AG09309 (cell line): ENCODE measurements at regions not wholly inside any gene's neighbourhood (a gene's known extent, or its start where the extent isn't known, plus 50 kb on each side); places are given as distances from the start of the nearest gene placed in this dataset.

ENCODE experiments used
- DNase-seq: peaks from one replicate; pipeline ENCODE4 v3.0.0-alpha.2; 2010; ENCODE audit warnings: low read depth
- H3K4me3 ChIP-seq: 2 replicates; pipeline ENCODE4 v1.5.1; 2011; ENCODE audit warnings: mild to moderate bottlenecking, low read depth, low read length, moderate library complexity; ENCODE audit not compliant: control insufficient read depth
- TF ChIP-seq, protein P1 (sequence below): IDR thresholded peaks from 2 replicates; pipeline ENCODE4 v1.5.1; 2011; ENCODE audit warnings: mild to moderate bottlenecking, low read depth, low read length, inconsistent platforms; ENCODE audit not compliant: insufficient read depth, control insufficient read depth; ENCODE audit errors: missing control alignments

DNA sequence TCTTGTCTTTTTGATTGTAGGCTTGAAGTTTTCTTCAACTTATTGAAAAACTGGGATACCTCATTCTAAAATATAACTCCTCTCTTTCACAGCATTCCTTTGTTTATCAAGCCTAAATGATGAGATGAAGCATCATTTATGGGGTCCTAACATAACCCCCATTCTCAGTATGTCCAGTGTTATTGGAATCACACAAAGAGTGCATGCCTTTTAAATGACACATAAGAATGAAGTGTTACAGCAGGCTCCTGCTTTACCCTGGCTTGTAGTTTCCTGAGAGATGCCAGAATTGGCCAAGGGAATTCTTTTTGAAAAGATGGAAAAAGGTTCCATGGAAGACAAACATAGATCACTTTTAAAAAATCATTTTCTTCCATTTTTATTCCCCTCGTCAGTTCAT lies 502.4 kb downstream of the BCKDHB start:
- no peak for DNase-seq
- TF ChIP-seq, protein P1, sequence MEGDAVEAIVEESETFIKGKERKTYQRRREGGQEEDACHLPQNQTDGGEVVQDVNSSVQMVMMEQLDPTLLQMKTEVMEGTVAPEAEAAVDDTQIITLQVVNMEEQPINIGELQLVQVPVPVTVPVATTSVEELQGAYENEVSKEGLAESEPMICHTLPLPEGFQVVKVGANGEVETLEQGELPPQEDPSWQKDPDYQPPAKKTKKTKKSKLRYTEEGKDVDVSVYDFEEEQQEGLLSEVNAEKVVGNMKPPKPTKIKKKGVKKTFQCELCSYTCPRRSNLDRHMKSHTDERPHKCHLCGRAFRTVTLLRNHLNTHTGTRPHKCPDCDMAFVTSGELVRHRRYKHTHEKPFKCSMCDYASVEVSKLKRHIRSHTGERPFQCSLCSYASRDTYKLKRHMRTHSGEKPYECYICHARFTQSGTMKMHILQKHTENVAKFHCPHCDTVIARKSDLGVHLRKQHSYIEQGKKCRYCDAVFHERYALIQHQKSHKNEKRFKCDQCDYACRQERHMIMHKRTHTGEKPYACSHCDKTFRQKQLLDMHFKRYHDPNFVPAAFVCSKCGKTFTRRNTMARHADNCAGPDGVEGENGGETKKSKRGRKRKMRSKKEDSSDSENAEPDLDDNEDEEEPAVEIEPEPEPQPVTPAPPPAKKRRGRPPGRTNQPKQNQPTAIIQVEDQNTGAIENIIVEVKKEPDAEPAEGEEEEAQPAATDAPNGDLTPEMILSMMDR: no peak
- no peak overlapping the region for H3K4me3 ChIP-seq

DNA sequence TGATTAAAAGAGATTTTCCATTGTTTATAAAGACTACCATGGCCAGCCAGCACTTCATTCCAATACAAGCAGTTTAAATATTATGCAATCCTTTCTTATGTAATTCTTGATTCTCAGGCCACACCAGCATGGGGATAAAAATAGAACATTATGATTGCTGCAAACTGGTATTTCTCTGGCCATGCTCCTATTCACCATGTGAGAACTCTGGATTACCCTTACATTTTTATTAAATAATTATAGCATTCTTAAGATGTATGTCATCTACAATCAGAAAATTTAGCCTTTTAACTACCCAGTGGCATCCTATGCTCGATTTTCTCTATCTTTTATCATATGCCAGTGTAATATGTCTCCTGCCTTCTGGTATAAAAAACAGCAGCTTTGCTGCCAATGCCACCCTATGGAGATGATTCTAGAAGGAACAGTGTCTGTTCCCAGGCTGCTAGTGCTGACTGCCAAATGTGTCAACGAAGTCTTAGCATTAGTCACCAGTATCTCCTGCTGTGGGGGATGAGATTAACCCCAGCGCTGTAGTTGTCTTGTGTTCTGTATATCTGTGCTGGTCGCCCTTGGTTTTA lies 501.4 kb downstream of the BCKDHB start:
- no peak overlapping the region for H3K4me3 ChIP-seq
- TF ChIP-seq, protein P1: no peak
- peak; percentile 91 for DNase-seq

DNA sequence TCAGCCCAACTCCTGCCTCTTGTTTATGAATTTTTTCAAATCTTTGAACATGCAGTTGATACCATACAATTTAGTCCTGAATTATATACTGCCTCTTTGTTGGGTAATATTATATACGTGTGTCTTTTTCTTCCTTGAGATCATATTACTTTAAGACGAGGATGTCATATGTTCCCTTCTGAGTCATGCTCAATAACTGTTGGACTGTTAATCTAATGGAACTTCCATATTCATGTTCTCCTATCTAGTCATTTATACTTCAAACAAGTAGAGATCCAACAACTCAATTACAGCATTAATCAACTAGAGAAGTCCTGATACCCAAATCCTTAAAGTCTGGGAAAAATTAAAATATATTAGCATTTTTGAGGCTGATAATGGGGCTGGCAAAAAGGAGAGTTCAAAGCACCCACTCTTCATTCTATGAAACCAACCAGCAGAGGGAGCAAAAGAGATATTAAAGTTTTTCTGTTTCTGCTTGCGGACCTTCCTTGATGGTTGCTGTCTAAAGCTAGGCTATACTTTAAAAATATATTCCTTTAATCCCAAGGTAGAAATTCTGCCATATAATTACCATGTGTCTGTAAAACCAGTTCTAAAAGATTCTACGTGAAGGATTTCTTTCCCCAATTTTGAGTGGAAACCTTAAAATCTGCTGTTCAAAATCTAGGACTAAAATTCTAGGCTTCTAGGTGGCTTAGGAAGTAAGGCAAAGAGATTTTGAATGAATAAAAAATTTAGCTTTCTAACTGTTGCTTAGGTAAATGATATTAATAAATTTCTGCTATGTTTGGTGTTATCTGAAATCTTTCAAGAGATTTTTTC lies 498.9 kb downstream of the BCKDHB start:
- DNase-seq: no peak
- no peak overlapping the region for H3K4me3 ChIP-seq
- TF ChIP-seq, protein P1: peak; percentile 57

DNA sequence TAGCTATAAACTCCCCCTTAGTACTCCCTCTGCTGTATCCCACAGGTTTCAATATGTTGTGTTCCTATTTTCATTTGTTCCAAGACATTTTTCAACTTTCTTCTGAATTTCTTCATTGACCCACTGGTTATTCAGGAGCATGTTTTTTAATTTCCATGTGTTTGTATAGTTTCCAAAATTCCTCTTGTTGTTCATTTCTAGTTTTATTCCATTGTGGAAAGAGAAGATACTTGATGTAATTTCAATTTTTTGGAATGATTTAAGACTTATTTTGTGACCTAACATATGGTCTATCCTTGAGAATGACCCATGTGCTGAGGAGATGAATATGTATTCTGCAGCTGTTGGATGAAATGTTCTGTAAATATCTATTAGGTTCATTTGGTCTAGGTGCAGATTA lies 497.2 kb downstream of the BCKDHB start:
- TF ChIP-seq, protein P1: no peak
- no peak for DNase-seq
- H3K4me3 ChIP-seq: no peak overlapping the region

DNA sequence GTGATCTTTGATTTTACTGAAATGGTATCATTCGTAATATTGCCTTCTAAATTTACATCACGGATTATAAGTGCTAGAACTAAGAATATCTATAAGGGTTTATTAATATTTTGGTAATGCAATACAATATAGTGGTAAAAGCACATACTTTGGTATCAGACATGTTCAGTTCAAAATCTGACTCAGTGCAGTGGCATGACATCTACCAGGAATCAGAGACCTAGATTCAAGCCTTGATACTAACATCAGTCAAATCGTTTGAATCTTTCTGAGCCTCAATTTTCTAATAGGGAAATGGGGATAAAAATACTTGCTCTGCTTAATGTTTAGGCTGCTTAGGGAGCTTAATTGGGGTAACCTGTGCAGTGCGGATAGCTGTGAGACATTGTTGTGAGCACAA lies 488.0 kb downstream of the BCKDHB start:
- TF ChIP-seq, protein P1: no peak
- H3K4me3 ChIP-seq: no peak overlapping the region

DNA sequence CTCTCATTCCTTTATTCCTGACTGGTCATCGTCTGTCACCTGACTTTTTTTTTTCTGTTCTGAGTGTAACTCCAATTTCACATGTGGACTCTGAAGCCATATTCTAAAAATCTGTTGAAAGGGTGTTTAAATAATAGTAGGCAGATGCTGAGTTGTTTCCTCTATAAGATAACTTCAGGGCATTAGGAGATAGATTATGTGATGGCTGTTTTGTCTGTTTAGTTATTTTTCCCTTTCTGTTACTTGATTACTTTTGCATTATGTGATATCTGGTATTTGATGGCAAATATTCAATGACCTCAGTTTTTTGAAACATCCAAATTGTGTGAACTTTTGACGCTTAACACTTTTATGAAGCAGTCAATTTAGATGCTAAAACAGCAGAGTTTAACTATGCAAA lies 486.0 kb downstream of the BCKDHB start:
- H3K4me3 ChIP-seq: no peak overlapping the region
- TF ChIP-seq, protein P1: no peak
- DNase-seq: no peak

More for the DNA sequence above, 488.0 kb downstream of the BCKDHB start:
- no peak for DNase-seq
